IMR-90 (cell line): ENCODE measurements at regions not wholly inside any gene's neighbourhood (a gene's known extent, or its start where the extent isn't known, plus 50 kb on each side); places are given as distances from the start of the nearest gene placed in this dataset.

ENCODE experiments used
- ATAC-seq: fragments of 200-7000 bp; cut with Tn5 transposase; 2 replicates; pipeline ENCODE4 v1.9.1; 2020; ENCODE audit warnings: low read depth, mild to moderate bottlenecking, moderate library complexity
- BruUV-seq: library from RNA; stranded (reverse); fragments of 400-500 nt; replicated peaks from 2 replicates; lab custom pipeline; 2021; lab: Mats Ljungman, UMichigan
- CTCF ChIA-PET: fragments of 300-600 bp; formaldehyde crosslinking; extraction: SDS; loops from one replicate; lab custom pipeline; 2021; ENCODE audit warnings: antibody characterized with exemption; lab: Yijun Ruan, JAX
- POLR2A ChIA-PET: fragments of 300-600 bp; sonication (Branson Sonifier 250); formaldehyde crosslinking; loops from one replicate; lab custom pipeline; 2022; ENCODE audit warnings: antibody characterized with exemption; ENCODE audit not compliant: unreplicated experiment; lab: Charles Lee
- DNase-seq: peaks from one replicate; pipeline ENCODE4 v3.0.0; 2013
- H2AFZ ChIP-seq: replicated peaks from 2 replicates; pipeline ENCODE3; 2013; ENCODE audit warnings: low read length, mild to moderate bottlenecking; ENCODE audit not compliant: poor library complexity
- H2AK5ac ChIP-seq: 2 replicates; pipeline ENCODE4 v1.6.1; 2013; ENCODE audit warnings: low read depth, low read length, inconsistent platforms
- H2AK9ac ChIP-seq: replicated peaks from 2 replicates; pipeline ENCODE3; 2013; ENCODE audit warnings: mild to moderate bottlenecking, low read depth, low read length, moderate library complexity; ENCODE audit not compliant: poor library complexity
- H2BK120ac ChIP-seq: 2 replicates; pipeline ENCODE4 v1.6.1; 2013; ENCODE audit warnings: low read depth, low read length, inconsistent platforms
- H2BK15ac ChIP-seq: 3 replicates; pipeline ENCODE4 v1.6.1; 2013; ENCODE audit warnings: low read depth, low read length, inconsistent platforms
- H2BK20ac ChIP-seq: 2 replicates; pipeline ENCODE4 v1.6.1; 2013; ENCODE audit warnings: low read depth, mild to moderate bottlenecking, inconsistent platforms, low read length, moderate library complexity
- H2BK5ac ChIP-seq: 2 replicates; pipeline ENCODE4 v1.6.1; 2013; ENCODE audit warnings: mild to moderate bottlenecking, low read depth, low read length, inconsistent platforms; ENCODE audit not compliant: poor library complexity, severe bottlenecking
- H3K14ac ChIP-seq: replicated peaks from 2 replicates; pipeline ENCODE4 v1.6.1; 2013; ENCODE audit warnings: low read depth, low read length, inconsistent platforms
- H3K18ac ChIP-seq: 2 replicates; pipeline ENCODE4 v1.6.1; 2013; ENCODE audit warnings: low read depth, low read length, control low read depth
- H3K23ac ChIP-seq: 2 replicates; pipeline ENCODE4 v1.6.1; 2013; ENCODE audit warnings: low read depth, low read length, inconsistent platforms
- H3K27ac ChIP-seq: 2 replicates; pipeline ENCODE4 v1.5.1; 2013; ENCODE audit warnings: mild to moderate bottlenecking, control low read depth, low read length; ENCODE audit not compliant: insufficient read depth
- H3K27me3 ChIP-seq: 2 replicates; pipeline ENCODE4 v1.6.1; 2013; ENCODE audit warnings: low read length; ENCODE audit not compliant: control insufficient read depth, insufficient read depth
- H3K36me3 ChIP-seq: 2 replicates; pipeline ENCODE4 v1.6.1; 2013; ENCODE audit warnings: low read length, mixed read lengths; ENCODE audit not compliant: control insufficient read depth, insufficient read depth
- H3K4ac ChIP-seq: 2 replicates; pipeline ENCODE4 v1.6.1; 2013; ENCODE audit warnings: low read depth, low read length, inconsistent platforms
- H3K4me1 ChIP-seq: 2 replicates; pipeline ENCODE4 v1.6.1; 2013; ENCODE audit warnings: low read length, mixed read lengths; ENCODE audit not compliant: control insufficient read depth, insufficient read depth
- H3K4me2 ChIP-seq: 2 replicates; pipeline ENCODE4 v1.6.1; 2013; ENCODE audit warnings: low read depth, mild to moderate bottlenecking, control low read depth, low read length, moderate library complexity
- H3K4me3 ChIP-seq: 2 replicates; pipeline ENCODE4 v1.5.1; 2013; ENCODE audit warnings: low read depth, mild to moderate bottlenecking, control low read depth, low read length, moderate library complexity; ENCODE audit not compliant: insufficient read depth
- H3K56ac ChIP-seq: 2 replicates; pipeline ENCODE4 v1.6.1; 2013; ENCODE audit warnings: low read length, inconsistent platforms; ENCODE audit not compliant: insufficient read depth; ENCODE audit errors: extremely low read depth
- H3K79me1 ChIP-seq, 2 experiments: 2 replicates each; pipeline ENCODE4 v1.6.1; 2013; ENCODE audit warnings: low read length in 2 of 2, inconsistent platforms in 1 of 2, low read depth in 1 of 2
- H3K9ac ChIP-seq: 2 replicates; pipeline ENCODE4 v1.6.1; 2013; ENCODE audit warnings: low read depth, low read length, control low read depth
- H3K9me1 ChIP-seq: 2 replicates; pipeline ENCODE4 v1.6.1; 2013; ENCODE audit warnings: low read length, inconsistent platforms; ENCODE audit not compliant: insufficient read depth
- H3K9me3 ChIP-seq: 2 replicates; pipeline ENCODE4 v1.6.1; 2013; ENCODE audit warnings: low read length; ENCODE audit not compliant: control insufficient read depth, insufficient read depth
- H4K20me1 ChIP-seq: 2 replicates; pipeline ENCODE4 v1.6.1; 2013; ENCODE audit warnings: low read length, inconsistent platforms; ENCODE audit not compliant: insufficient read depth
- H4K5ac ChIP-seq: 2 replicates; pipeline ENCODE4 v1.6.1; 2013; ENCODE audit warnings: mild to moderate bottlenecking, low read depth, low read length, control low read depth
- H4K8ac ChIP-seq, 2 experiments: 2 replicates each; pipeline ENCODE4 v1.6.1; 2013; ENCODE audit warnings: low read depth in 2 of 2, low read length in 2 of 2, control low read depth in 1 of 2, inconsistent platforms in 1 of 2
- H4K91ac ChIP-seq: 2 replicates; pipeline ENCODE4 v1.6.1; 2013; ENCODE audit warnings: low read depth, low read length, inconsistent platforms; ENCODE audit not compliant: insufficient read depth
- CEBPB ChIP-seq: IDR thresholded peaks from 2 replicates; pipeline ENCODE4 v1.6.1; 2012; ENCODE audit warnings: low read depth, low read length, improper control_type of control experiment
- CHD1 ChIP-seq: IDR thresholded peaks from 2 replicates; pipeline ENCODE4 v1.6.1; 2012; ENCODE audit warnings: low read depth, low read length, improper control_type of control experiment
- POLR2A ChIP-seq: IDR thresholded peaks from 2 replicates; pipeline ENCODE4 v1.6.1; 2012; ENCODE audit warnings: mild to moderate bottlenecking, low read depth, low read length
- RFX5 ChIP-seq: IDR thresholded peaks from 2 replicates; pipeline ENCODE4 v1.8.0; 2012; ENCODE audit warnings: low read depth, mild to moderate bottlenecking, low read length, moderate library complexity
- SMC3 ChIP-seq: fragments of 150-350 bp; IDR thresholded peaks from 2 replicates; pipeline ENCODE4 v1.6.1; 2016; ENCODE audit warnings: low read depth, mild to moderate bottlenecking, antibody characterized with exemption, low read length, moderate library complexity
- WGBS, 2 experiments: methylation state at CpG; one replicate each; pipeline versions ENCODE4 v1.1.5 to v1.1.7; 2013; ENCODE audit warnings: missing lambda C conversion rate in 2 of 2; ENCODE audit not compliant: insufficient read length in 1 of 2; ENCODE audit errors: extremely low coverage in 2 of 2; 5-methylcytosine and 5-hydroxymethylcytosine counted together
- dilution Hi-C: fragments of 300-500 bp; cut with HindIII; formaldehyde crosslinking; loops from one replicate; pipeline ENCODE4 v1.14.3; 2018; ENCODE audit warnings: low sequenced_read_pairs; ENCODE audit not compliant: unreplicated experiment
- in situ Hi-C: fragments of 300-500 bp; cut with MboI; formaldehyde crosslinking; loops from 3 replicates; pipeline ENCODE4 v1.14.3; 2019; ENCODE audit warnings: low sequenced_read_pairs, inconsistent platforms, mixed read lengths
- intact Hi-C: fragments of 100-400 bp; cut with micrococcal nuclease; formaldehyde crosslinking; loops from 2 replicates; pipeline ENCODE4 v1.10.0; 2022
- TF ChIP-seq, protein P1 (sequence below): conservative IDR thresholded peaks from 2 replicates; pipeline ENCODE4 v1.5.1; 2012; ENCODE audit warnings: mild to moderate bottlenecking, low read depth, low read length, improper control_type of control experiment
- TF ChIP-seq, protein P2 (sequence below): fragments of 150-350 bp; IDR thresholded peaks from 2 replicates; pipeline ENCODE4 v1.6.1; 2017; ENCODE audit warnings: mild to moderate bottlenecking, antibody characterized with exemption, low read length, low read depth
- TF ChIP-seq, protein P3 (sequence below): fragments of 150-350 bp; IDR thresholded peaks from 2 replicates; pipeline ENCODE4 v1.6.1; 2016; ENCODE audit warnings: low read depth, mild to moderate bottlenecking, low read length, moderate library complexity, borderline replicate concordance

DNA sequence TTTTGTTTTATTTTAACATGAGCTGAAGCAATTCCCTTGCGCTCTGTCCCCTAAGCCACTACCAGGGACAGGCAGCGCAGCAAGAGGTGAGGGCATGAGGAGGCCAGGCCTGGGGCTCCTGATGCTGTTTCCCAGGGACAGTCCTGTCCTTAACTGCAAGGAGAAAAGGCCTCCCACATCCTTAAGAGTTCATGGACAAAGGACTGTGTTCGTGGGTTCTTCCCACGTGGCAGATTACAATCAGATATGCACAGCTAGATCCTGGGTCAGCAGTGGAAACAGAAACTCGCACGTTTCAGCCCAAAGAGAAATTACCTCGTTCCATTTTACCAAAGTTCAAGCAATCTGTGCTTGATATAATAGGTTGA lies 85.8 kb downstream of the MIS18A start:
- H3K27ac ChIP-seq: no peak overlapping the region
- H3K27me3 ChIP-seq: peaks cover 4% of the 10 kb centered on the region; the same call in 1 of the 2 replicates
- no peak overlapping the region for H3K56ac ChIP-seq
- no peak overlapping the region for H3K23ac ChIP-seq
- no peak for DNase-seq
- H2BK20ac ChIP-seq: no peak overlapping the region
- H4K5ac ChIP-seq: no peak overlapping the region
- ATAC-seq: no peak
- no peaks in the 10 kb centered on the region for H3K4me1 ChIP-seq
- BruUV-seq: no TSS peak
- no peak overlapping the region for H3K14ac ChIP-seq
- intact Hi-C loops: no loop called here
- in situ Hi-C loops: no loop called here
- no peak overlapping the region for H2AFZ ChIP-seq
- CTCF ChIA-PET: no interaction called here
- H4K91ac ChIP-seq: no peak overlapping the region
- H3K9me3 ChIP-seq: no peaks in the 10 kb centered on the region
- H3K36me3 ChIP-seq: no peaks in the 10 kb centered on the region
- POLR2A ChIA-PET: no interaction called here
- dilution Hi-C loops: no loop called here
- H3K4me3 ChIP-seq: no peak overlapping the region
- no peak overlapping the region for H3K18ac ChIP-seq
- no CpG with 5 or more reads among the region's 7 CpGs for WGBS, 2 experiments
- H4K8ac ChIP-seq: no peak overlapping the region
- no peak overlapping the region for H2AK9ac ChIP-seq
- H2BK15ac ChIP-seq: no peak overlapping the region
- H3K9ac ChIP-seq: no peak overlapping the region
- no peak overlapping the region for H2BK5ac ChIP-seq
- H3K9me1 ChIP-seq: no peaks in the 10 kb centered on the region
- no peaks in the 10 kb centered on the region for H3K79me1 ChIP-seq
- TF ChIP-seq RFX5 (no peak), CHD1 (no peak), SMC3 (no peak), CEBPB (no peak), POLR2A (no peak)
- TF ChIP-seq, protein P1, sequence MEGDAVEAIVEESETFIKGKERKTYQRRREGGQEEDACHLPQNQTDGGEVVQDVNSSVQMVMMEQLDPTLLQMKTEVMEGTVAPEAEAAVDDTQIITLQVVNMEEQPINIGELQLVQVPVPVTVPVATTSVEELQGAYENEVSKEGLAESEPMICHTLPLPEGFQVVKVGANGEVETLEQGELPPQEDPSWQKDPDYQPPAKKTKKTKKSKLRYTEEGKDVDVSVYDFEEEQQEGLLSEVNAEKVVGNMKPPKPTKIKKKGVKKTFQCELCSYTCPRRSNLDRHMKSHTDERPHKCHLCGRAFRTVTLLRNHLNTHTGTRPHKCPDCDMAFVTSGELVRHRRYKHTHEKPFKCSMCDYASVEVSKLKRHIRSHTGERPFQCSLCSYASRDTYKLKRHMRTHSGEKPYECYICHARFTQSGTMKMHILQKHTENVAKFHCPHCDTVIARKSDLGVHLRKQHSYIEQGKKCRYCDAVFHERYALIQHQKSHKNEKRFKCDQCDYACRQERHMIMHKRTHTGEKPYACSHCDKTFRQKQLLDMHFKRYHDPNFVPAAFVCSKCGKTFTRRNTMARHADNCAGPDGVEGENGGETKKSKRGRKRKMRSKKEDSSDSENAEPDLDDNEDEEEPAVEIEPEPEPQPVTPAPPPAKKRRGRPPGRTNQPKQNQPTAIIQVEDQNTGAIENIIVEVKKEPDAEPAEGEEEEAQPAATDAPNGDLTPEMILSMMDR: no peak
- TF ChIP-seq, protein P2, sequence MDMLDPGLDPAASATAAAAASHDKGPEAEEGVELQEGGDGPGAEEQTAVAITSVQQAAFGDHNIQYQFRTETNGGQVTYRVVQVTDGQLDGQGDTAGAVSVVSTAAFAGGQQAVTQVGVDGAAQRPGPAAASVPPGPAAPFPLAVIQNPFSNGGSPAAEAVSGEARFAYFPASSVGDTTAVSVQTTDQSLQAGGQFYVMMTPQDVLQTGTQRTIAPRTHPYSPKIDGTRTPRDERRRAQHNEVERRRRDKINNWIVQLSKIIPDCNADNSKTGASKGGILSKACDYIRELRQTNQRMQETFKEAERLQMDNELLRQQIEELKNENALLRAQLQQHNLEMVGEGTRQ: no peak
- TF ChIP-seq, protein P3, sequence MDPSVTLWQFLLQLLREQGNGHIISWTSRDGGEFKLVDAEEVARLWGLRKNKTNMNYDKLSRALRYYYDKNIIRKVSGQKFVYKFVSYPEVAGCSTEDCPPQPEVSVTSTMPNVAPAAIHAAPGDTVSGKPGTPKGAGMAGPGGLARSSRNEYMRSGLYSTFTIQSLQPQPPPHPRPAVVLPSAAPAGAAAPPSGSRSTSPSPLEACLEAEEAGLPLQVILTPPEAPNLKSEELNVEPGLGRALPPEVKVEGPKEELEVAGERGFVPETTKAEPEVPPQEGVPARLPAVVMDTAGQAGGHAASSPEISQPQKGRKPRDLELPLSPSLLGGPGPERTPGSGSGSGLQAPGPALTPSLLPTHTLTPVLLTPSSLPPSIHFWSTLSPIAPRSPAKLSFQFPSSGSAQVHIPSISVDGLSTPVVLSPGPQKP: no peak
- H2BK120ac ChIP-seq: no peak overlapping the region
- H3K4ac ChIP-seq: no peak overlapping the region
- H2AK5ac ChIP-seq: no peak overlapping the region
- no peak overlapping the region for H3K4me2 ChIP-seq
- H4K20me1 ChIP-seq: no peaks in the 10 kb centered on the region
